HepG2 (cell line): ENCODE measurements at regions not wholly inside any gene's neighbourhood (a gene's known extent, or its start where the extent isn't known, plus 50 kb on each side); places are given as distances from the start of the nearest gene placed in this dataset.

Experiments used
- JUNB ChIP-seq: sonication (generic); formaldehyde crosslinking; IDR thresholded peaks from 2 replicates; pipeline ENCODE4 v1.8.0; 2022; ENCODE audit warnings: missing genetic modification reagents, mild to moderate bottlenecking, borderline replicate concordance
- MED8 ChIP-seq: sonication (generic); formaldehyde crosslinking; IDR thresholded peaks from 2 replicates; pipeline ENCODE4 v1.8.1; 2023; ENCODE audit warnings: mild to moderate bottlenecking, missing genetic modification reagents; ENCODE audit not compliant: insufficient replicate concordance
- NCOA1 ChIP-seq: sonication (generic); formaldehyde crosslinking; IDR thresholded peaks from 2 replicates; pipeline ENCODE4 v1.9.0; 2021; ENCODE audit warnings: missing genetic modification reagents
- NFIC ChIP-seq: IDR thresholded peaks from 2 replicates; pipeline ENCODE4 v1.6.1; 2012; ENCODE audit warnings: mild to moderate bottlenecking, low read length, inconsistent platforms
- SAP130 ChIP-seq: IDR thresholded peaks from 2 replicates; pipeline ENCODE4 v1.6.1; 2016; ENCODE audit warnings: low read depth
- ZNF24 ChIP-seq: fragments of 450-650 bp; IDR thresholded peaks from 2 replicates; pipeline ENCODE4 v1.6.1; 2017; ENCODE audit warnings: antibody characterized with exemption, mild to moderate bottlenecking
- ZNF292 ChIP-seq: sonication (generic); formaldehyde crosslinking; IDR thresholded peaks from 2 replicates; pipeline ENCODE4 v1.8.1; 2022; ENCODE audit warnings: mild to moderate bottlenecking, low read depth, missing genetic modification reagents, borderline replicate concordance
- ZNF335 ChIP-seq: sonication (generic); formaldehyde crosslinking; IDR thresholded peaks from 2 replicates; pipeline ENCODE4 v1.4.0; 2020; ENCODE audit warnings: missing genetic modification reagents
- ZNF484 ChIP-seq: sonication (generic); formaldehyde crosslinking; IDR thresholded peaks from 2 replicates; pipeline ENCODE4 v1.5.1; 2020; ENCODE audit warnings: mild to moderate bottlenecking, low read depth, missing genetic modification reagents, borderline replicate concordance
- ZNF547 ChIP-seq: sonication (generic); formaldehyde crosslinking; IDR thresholded peaks from 2 replicates; pipeline ENCODE4 v1.5.1; 2020; ENCODE audit warnings: mild to moderate bottlenecking, missing genetic modification reagents
- ZNF557 ChIP-seq: sonication (generic); formaldehyde crosslinking; IDR thresholded peaks from 2 replicates; pipeline ENCODE4 v1.4.0; 2020; ENCODE audit warnings: missing genetic modification reagents
- ZNF614 ChIP-seq: IDR thresholded peaks from 2 replicates; pipeline ENCODE4 v1.6.1; 2018; ENCODE audit warnings: missing biosample characterization, missing genetic modification reagents, inconsistent platforms, borderline replicate concordance
- ZNF746 ChIP-seq: sonication (generic); formaldehyde crosslinking; IDR thresholded peaks from 2 replicates; pipeline ENCODE4 v1.8.0; 2022; ENCODE audit warnings: mild to moderate bottlenecking, missing genetic modification reagents
- TF ChIP-seq, protein P1 (sequence below), 2 experiments: sonication (generic) in 1 of 2; formaldehyde crosslinking in 1 of 2; IDR thresholded peaks; 2 replicates each; pipeline versions ENCODE4 v1.6.1 to v1.9.0; 2014 to 2022; ENCODE audit warnings: antibody characterized with exemption in 1 of 2, borderline replicate concordance in 1 of 2, inconsistent platforms in 1 of 2, low read depth in 1 of 2, missing genetic modification reagents in 1 of 2
- TF ChIP-seq, protein P2 (sequence below): sonication (generic); formaldehyde crosslinking; IDR thresholded peaks from 2 replicates; pipeline ENCODE4 v1.4.0; 2020; ENCODE audit warnings: missing genetic modification reagents, borderline replicate concordance
- TF ChIP-seq, protein P3 (sequence below): sonication (generic); formaldehyde crosslinking; IDR thresholded peaks from 2 replicates; pipeline ENCODE4 v1.4.0; 2020; ENCODE audit warnings: missing genetic modification reagents

DNA sequence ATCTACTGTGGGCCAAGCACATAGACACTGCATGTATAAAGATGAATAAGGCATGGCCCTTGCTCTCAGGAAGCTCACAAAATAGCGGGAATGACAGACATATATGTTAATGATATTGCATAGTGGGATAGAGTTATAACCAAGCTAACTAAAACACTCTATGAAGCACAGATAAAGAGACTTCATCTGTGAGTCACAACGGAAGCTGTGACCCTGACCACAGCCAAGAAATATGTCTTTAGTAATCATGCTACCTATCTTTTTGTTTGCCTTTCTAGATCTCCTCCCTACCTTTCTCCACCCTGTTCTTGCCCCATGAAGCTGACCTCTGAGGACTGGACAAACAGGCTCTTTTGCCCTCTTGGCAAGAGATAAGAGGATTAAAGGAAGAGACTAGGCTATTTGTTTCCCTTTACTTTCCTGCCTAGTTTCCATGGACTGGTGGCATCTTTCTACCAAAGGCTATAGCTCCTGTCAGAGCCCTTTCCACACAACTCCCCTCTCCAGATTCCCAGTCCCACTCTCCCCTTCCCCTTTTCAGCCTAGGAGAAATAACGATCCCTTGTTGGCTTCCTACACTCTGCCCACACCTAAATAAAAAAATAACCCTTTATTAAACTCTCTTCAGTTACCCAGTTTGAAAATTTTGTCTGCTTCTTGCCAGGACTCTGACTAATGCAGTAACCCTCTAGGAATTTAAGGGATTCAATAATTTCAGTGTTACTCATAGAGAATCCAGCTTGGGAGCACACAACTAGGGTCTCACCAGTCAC, 504.9 kb upstream of the MARCKS start (continued):
- TF ChIP-seq, protein P1, sequence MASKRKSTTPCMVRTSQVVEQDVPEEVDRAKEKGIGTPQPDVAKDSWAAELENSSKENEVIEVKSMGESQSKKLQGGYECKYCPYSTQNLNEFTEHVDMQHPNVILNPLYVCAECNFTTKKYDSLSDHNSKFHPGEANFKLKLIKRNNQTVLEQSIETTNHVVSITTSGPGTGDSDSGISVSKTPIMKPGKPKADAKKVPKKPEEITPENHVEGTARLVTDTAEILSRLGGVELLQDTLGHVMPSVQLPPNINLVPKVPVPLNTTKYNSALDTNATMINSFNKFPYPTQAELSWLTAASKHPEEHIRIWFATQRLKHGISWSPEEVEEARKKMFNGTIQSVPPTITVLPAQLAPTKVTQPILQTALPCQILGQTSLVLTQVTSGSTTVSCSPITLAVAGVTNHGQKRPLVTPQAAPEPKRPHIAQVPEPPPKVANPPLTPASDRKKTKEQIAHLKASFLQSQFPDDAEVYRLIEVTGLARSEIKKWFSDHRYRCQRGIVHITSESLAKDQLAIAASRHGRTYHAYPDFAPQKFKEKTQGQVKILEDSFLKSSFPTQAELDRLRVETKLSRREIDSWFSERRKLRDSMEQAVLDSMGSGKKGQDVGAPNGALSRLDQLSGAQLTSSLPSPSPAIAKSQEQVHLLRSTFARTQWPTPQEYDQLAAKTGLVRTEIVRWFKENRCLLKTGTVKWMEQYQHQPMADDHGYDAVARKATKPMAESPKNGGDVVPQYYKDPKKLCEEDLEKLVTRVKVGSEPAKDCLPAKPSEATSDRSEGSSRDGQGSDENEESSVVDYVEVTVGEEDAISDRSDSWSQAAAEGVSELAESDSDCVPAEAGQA (IDR thresholded peaks at IDR 0.05; ENCODE audit: low read depth) = 0 out of 2 replicates have a peak, but pooled peaks have one; percentile 30
- TF ChIP-seq, protein P1 (CRISPR knock-in tag; IDR thresholded peaks at IDR 0.05; ENCODE audit: borderline replicate concordance) = no peak
- TF ChIP-seq ZNF335 (CRISPR knock-in tag) (peak; percentile 71; the same call in 1 of the 2 replicates), ZNF614 (CRISPR knock-in tag) (peak; percentile 94), MED8 (peak; percentile 68), NFIC (peak; percentile 100), ZNF292 (CRISPR knock-in tag) (peak; percentile 66; the same call in 1 of the 2 replicates), ZNF24 (no peak), JUNB (CRISPR knock-in tag) (peak; percentile 93; the same call in 1 of the 2 replicates), ZNF484 (no peak), SAP130 (CRISPR knock-in tag) (peak; percentile 83), ZNF547 (CRISPR knock-in tag) (0 out of 2 replicates have a peak, but pooled peaks have one; percentile 61), ZNF746 (CRISPR knock-in tag) (peak; percentile 70; the same call in 1 of the 2 replicates), ZNF557 (no peak), NCOA1 (CRISPR knock-in tag) (0 out of 2 replicates have a peak, but pooled peaks have one; percentile 28)
- TF ChIP-seq, protein P2, sequence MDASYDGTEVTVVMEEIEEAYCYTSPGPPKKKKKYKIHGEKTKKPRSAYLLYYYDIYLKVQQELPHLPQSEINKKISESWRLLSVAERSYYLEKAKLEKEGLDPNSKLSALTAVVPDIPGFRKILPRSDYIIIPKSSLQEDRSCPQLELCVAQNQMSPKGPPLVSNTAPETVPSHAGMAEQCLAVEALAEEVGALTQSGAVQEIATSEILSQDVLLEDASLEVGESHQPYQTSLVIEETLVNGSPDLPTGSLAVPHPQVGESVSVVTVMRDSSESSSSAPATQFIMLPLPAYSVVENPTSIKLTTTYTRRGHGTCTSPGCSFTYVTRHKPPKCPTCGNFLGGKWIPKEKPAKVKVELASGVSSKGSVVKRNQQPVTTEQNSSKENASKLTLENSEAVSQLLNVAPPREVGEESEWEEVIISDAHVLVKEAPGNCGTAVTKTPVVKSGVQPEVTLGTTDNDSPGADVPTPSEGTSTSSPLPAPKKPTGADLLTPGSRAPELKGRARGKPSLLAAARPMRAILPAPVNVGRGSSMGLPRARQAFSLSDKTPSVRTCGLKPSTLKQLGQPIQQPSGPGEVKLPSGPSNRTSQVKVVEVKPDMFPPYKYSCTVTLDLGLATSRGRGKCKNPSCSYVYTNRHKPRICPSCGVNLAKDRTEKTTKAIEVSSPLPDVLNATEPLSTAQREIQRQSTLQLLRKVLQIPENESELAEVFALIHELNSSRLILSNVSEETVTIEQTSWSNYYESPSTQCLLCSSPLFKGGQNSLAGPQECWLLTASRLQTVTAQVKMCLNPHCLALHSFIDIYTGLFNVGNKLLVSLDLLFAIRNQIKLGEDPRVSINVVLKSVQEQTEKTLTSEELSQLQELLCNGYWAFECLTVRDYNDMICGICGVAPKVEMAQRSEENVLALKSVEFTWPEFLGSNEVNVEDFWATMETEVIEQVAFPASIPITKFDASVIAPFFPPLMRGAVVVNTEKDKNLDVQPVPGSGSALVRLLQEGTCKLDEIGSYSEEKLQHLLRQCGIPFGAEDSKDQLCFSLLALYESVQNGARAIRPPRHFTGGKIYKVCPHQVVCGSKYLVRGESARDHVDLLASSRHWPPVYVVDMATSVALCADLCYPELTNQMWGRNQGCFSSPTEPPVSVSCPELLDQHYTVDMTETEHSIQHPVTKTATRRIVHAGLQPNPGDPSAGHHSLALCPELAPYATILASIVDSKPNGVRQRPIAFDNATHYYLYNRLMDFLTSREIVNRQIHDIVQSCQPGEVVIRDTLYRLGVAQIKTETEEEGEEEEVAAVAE (CRISPR knock-in tag) = peak; percentile 76; the same call in 1 of the 2 replicates
- TF ChIP-seq, protein P3, sequence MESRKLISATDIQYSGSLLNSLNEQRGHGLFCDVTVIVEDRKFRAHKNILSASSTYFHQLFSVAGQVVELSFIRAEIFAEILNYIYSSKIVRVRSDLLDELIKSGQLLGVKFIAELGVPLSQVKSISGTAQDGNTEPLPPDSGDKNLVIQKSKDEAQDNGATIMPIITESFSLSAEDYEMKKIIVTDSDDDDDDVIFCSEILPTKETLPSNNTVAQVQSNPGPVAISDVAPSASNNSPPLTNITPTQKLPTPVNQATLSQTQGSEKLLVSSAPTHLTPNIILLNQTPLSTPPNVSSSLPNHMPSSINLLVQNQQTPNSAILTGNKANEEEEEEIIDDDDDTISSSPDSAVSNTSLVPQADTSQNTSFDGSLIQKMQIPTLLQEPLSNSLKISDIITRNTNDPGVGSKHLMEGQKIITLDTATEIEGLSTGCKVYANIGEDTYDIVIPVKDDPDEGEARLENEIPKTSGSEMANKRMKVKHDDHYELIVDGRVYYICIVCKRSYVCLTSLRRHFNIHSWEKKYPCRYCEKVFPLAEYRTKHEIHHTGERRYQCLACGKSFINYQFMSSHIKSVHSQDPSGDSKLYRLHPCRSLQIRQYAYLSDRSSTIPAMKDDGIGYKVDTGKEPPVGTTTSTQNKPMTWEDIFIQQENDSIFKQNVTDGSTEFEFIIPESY (CRISPR knock-in tag) = peak; percentile 55
